ENCODE measurements at regions not wholly inside any gene's neighbourhood (a gene's known extent, or its start where the extent isn't known, plus 50 kb on each side); places are given as distances from the start of the nearest gene placed in this dataset.

DNA sequence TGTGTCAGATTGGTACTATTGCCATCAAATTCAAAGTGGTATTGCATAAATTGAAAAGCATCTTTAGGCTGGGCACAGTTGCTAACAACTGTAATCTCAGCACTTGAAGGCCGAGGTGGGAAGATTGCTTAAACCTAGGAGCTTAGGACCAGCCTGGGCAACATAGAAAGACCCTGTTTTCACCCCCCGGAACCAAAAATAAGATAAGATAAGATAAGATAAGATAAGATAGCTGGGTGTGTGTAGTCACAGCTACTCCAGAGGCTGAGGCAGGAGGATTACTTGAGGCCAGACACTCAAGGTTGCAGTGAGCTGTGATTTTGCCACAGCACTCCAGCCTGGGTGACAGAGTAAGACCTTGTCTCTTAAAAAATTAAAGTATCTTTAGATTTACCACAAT, 297.9 kb upstream of the SEMA6A start:
- TF ChIP-seq, protein P1, sequence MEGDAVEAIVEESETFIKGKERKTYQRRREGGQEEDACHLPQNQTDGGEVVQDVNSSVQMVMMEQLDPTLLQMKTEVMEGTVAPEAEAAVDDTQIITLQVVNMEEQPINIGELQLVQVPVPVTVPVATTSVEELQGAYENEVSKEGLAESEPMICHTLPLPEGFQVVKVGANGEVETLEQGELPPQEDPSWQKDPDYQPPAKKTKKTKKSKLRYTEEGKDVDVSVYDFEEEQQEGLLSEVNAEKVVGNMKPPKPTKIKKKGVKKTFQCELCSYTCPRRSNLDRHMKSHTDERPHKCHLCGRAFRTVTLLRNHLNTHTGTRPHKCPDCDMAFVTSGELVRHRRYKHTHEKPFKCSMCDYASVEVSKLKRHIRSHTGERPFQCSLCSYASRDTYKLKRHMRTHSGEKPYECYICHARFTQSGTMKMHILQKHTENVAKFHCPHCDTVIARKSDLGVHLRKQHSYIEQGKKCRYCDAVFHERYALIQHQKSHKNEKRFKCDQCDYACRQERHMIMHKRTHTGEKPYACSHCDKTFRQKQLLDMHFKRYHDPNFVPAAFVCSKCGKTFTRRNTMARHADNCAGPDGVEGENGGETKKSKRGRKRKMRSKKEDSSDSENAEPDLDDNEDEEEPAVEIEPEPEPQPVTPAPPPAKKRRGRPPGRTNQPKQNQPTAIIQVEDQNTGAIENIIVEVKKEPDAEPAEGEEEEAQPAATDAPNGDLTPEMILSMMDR (conservative IDR thresholded peaks at IDR 0.05; ENCODE audit: low read length), result no peak
- no peak for TF ChIP-seq EZH2phosphoT487 (IDR thresholded peaks at IDR 0.05; ENCODE audit: borderline replicate concordance, low read depth, low read length)
